ENCODE measurements at regions not wholly inside any gene's neighbourhood (a gene's known extent, or its start where the extent isn't known, plus 50 kb on each side); places are given as distances from the start of the nearest gene placed in this dataset.
"Not testable (repeated sequence)": the region's sequence is repeated elsewhere in the genome, so short reads cannot be mapped to it uniquely, and the experiment has no call there.

- no peak for DNase-seq (ENCODE audit: unreplicated experiment)
- no peak overlapping the region for H3K4me3 Mint-ChIP-seq (ENCODE audit: unreplicated experiment)
- no peaks in the 10 kb centered on the region for H3K27me3 Mint-ChIP-seq (ENCODE audit: insufficient read depth, unreplicated experiment)
- no peaks in the 10 kb centered on the region for H3K4me1 Mint-ChIP-seq (ENCODE audit: insufficient read depth, unreplicated experiment)
- no peak overlapping the region for H3K27ac Mint-ChIP-seq (ENCODE audit: low read depth, unreplicated experiment)
- TF ChIP-seq, protein P1, sequence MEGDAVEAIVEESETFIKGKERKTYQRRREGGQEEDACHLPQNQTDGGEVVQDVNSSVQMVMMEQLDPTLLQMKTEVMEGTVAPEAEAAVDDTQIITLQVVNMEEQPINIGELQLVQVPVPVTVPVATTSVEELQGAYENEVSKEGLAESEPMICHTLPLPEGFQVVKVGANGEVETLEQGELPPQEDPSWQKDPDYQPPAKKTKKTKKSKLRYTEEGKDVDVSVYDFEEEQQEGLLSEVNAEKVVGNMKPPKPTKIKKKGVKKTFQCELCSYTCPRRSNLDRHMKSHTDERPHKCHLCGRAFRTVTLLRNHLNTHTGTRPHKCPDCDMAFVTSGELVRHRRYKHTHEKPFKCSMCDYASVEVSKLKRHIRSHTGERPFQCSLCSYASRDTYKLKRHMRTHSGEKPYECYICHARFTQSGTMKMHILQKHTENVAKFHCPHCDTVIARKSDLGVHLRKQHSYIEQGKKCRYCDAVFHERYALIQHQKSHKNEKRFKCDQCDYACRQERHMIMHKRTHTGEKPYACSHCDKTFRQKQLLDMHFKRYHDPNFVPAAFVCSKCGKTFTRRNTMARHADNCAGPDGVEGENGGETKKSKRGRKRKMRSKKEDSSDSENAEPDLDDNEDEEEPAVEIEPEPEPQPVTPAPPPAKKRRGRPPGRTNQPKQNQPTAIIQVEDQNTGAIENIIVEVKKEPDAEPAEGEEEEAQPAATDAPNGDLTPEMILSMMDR (IDR thresholded peaks at IDR 0.05; ENCODE audit: unreplicated experiment): no peak
- intact Hi-C loops (cut with micrococcal nuclease): no loop called here
- ChIA-PET CTCF (no interaction called here), POLR2A (interaction anchor here (0.5 kb wide), 1 partner anchor 18 kb away, joined by 3 read pairs; no protein-coding TSS in a partner anchor)
- no TSS peak for BruUV-seq (replicated peaks)
- H3K36me3 Mint-ChIP-seq (ENCODE audit: insufficient read depth, unreplicated experiment): no peaks in the 10 kb centered on the region
- H3K9me3 Mint-ChIP-seq (ENCODE audit: unreplicated experiment): no peaks in the 10 kb centered on the region
Observed at GRCh38 chr6:120935016-120935415, 399.3 kb downstream of the TBC1D32 start.

DNA sequence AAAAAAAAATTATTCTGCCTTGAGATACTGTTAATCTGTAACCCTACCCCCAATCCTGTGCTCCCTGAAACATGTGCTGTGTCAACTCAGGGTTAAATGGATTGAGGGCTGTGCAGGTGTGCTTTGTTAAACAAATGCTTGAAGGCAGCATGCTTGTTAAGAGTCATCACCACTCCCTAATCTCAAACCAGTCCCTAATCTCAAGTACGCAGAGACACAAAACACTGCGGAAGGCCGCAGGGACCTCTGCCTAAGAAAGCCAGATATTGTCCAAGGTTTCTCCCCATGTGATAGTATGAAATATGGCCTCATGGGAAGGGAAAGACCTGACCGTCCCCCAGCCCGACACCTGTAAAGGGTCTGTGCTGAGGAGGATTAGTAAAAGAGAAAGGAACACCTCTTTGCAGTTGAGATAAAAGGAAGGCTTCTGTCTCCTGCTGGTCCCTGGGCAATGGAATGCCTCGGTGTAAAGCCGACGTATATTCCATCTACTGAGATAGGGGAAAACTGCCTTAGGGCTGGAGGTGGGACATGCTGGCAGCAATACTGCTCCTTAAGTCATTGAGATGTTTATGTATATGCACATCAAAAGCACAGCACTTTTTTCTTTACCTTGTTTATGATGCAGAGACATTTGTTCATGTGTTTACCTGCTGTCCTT is 402.6 kb downstream of the TBC1D32 start:
- DNase-seq (ENCODE audit: unreplicated experiment); intact Hi-C loops (cut with micrococcal nuclease); H3K27me3 Mint-ChIP-seq (ENCODE audit: insufficient read depth, unreplicated experiment); BruUV-seq (replicated peaks); H3K27ac Mint-ChIP-seq (ENCODE audit: low read depth, unreplicated experiment); H3K36me3 Mint-ChIP-seq (ENCODE audit: insufficient read depth, unreplicated experiment); H3K4me3 Mint-ChIP-seq (ENCODE audit: unreplicated experiment); H3K9me3 Mint-ChIP-seq (ENCODE audit: unreplicated experiment); POLR2A ChIA-PET; H3K4me1 Mint-ChIP-seq (ENCODE audit: insufficient read depth, unreplicated experiment): not testable (repeated sequence)
- CTCF ChIA-PET: interaction anchor here (0.7 kb wide), 1 partner anchor 507 kb away, joined by 3 read pairs; no protein-coding TSS in a partner anchor

DNA sequence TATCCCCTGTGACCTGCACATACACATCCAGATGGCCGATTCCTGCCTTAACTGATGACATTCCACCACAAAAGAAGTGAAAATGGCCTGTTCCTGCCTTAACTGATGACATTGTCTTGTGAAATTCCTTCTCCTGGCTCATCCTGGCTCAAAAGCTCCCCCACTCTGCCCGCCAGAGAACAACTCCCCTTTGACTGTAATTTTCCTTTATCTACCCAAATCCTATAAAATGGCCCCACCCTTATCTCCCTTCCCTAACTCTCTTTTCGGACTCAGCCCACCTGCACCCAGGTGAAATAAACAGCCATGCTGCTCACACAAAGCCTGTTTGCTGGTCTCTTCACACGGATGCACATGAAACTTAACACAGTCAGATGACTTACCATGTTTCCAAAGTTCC is 403.8 kb downstream of the TBC1D32 start:
- intact Hi-C loops (cut with micrococcal nuclease); DNase-seq (ENCODE audit: unreplicated experiment); H3K36me3 Mint-ChIP-seq (ENCODE audit: insufficient read depth, unreplicated experiment); H3K4me1 Mint-ChIP-seq (ENCODE audit: insufficient read depth, unreplicated experiment); H3K27me3 Mint-ChIP-seq (ENCODE audit: insufficient read depth, unreplicated experiment); H3K4me3 Mint-ChIP-seq (ENCODE audit: unreplicated experiment); BruUV-seq (replicated peaks); POLR2A ChIA-PET; H3K27ac Mint-ChIP-seq (ENCODE audit: low read depth, unreplicated experiment); CTCF ChIA-PET: not testable (repeated sequence)
- peaks cover 17% of the 10 kb centered on the region for H3K9me3 Mint-ChIP-seq (ENCODE audit: unreplicated experiment)

- ChIA-PET POLR2A (no interaction called here), CTCF (no interaction called here)
- no peak for DNase-seq (ENCODE audit: unreplicated experiment)
- no peak overlapping the region for H3K27ac Mint-ChIP-seq (ENCODE audit: low read depth, unreplicated experiment)
- no peaks in the 10 kb centered on the region for H3K27me3 Mint-ChIP-seq (ENCODE audit: insufficient read depth, unreplicated experiment)
- intact Hi-C loops (cut with micrococcal nuclease): no loop called here
- peaks cover 21% of the 10 kb centered on the region for H3K9me3 Mint-ChIP-seq (ENCODE audit: unreplicated experiment)
- H3K4me1 Mint-ChIP-seq (ENCODE audit: insufficient read depth, unreplicated experiment): peaks cover 10% of the 10 kb centered on the region
- H3K36me3 Mint-ChIP-seq (ENCODE audit: insufficient read depth, unreplicated experiment): no peaks in the 10 kb centered on the region
- no TSS peak for BruUV-seq (replicated peaks)
- TF ChIP-seq, protein P1 (IDR thresholded peaks at IDR 0.05; ENCODE audit: unreplicated experiment): no peak
- H3K4me3 Mint-ChIP-seq (ENCODE audit: unreplicated experiment): no peak overlapping the region
Observed at GRCh38 chr6:120924214-120924613, 410.1 kb downstream of the TBC1D32 start.

DNA sequence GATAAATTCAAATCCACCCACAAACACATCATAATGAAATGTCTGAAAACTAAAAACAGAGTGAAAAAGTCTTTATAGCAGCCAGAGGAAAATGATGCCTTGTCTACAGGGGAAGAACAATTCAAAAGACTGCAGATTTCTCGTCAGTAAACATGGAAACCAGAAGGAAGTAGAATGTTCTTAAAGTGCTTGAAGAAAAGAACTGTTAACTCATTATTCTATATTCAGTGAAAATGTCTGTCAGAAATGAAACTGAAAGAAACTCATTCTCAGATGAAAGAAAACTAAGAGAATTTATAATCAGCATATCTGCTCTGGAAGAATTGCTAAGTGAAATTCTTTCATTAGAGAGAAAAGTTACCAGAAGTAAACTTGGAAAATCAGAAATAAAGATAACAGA is 416.1 kb downstream of the TBC1D32 start:
- CTCF ChIA-PET: no interaction called here
- POLR2A ChIA-PET: no interaction called here
- no TSS peak for BruUV-seq (replicated peaks)

More for the DNA sequence above, 416.1 kb downstream of the TBC1D32 start:
- Mint-ChIP-seq H3K9me3 (ENCODE audit: unreplicated experiment) (no peaks in the 10 kb centered on the region), H3K27me3 (ENCODE audit: insufficient read depth, unreplicated experiment) (no peaks in the 10 kb centered on the region), H3K4me1 (ENCODE audit: insufficient read depth, unreplicated experiment) (no peaks in the 10 kb centered on the region), H3K36me3 (ENCODE audit: insufficient read depth, unreplicated experiment) (no peaks in the 10 kb centered on the region), H3K27ac (ENCODE audit: low read depth, unreplicated experiment) (no peak overlapping the region), H3K4me3 (ENCODE audit: unreplicated experiment) (no peak overlapping the region)
- DNase-seq (ENCODE audit: unreplicated experiment): no peak
- TF ChIP-seq, protein P1 (IDR thresholded peaks at IDR 0.05; ENCODE audit: unreplicated experiment): no peak
- intact Hi-C loops (cut with micrococcal nuclease): no loop called here
